Stimulated activated CD4-positive, alpha-beta T cell treated with anti-CD3 and anti-CD28 coated beads, Interleukin-12 subunit alpha, Interleukin-12 subunit beta, amount 100 ng/mL, for 48 hours (primary cell): ENCODE measurements at regions not wholly inside any gene's neighbourhood (a gene's known extent, or its start where the extent isn't known, plus 50 kb on each side); places are given as distances from the start of the nearest gene placed in this dataset.
"Not testable (repeated sequence)": the region's sequence is repeated elsewhere in the genome, so short reads cannot be mapped to it uniquely, and the experiment has no call there.

Experiments used
- DNase-seq, 3 donors: peaks; one replicate each; pipeline ENCODE4 v3.0.0-alpha.2; 2020; ENCODE audit warnings: low read depth in 2 of 3, low spot score in 1 of 3

GRCh38 chr14:71237556-71237955, 330.3 kb downstream of the PCNX1 start:
- DNase-seq = no peak

- no peak for DNase-seq
Measured at GRCh38 chr14:71238835-71239234, 331.6 kb downstream of the PCNX1 start.

- DNase-seq = no peak
Measured at GRCh38 chr14:71240171-71240570, 332.9 kb downstream of the PCNX1 start.

GRCh38 chr14:71240866-71241520, 333.7 kb downstream of the PCNX1 start:
- no peak for DNase-seq

- no peak for DNase-seq
Measured at GRCh38 chr14:71242237-71242748, 335.0 kb downstream of the PCNX1 start.

GRCh38 chr14:71243697-71244096, 336.4 kb downstream of the PCNX1 start:
- no peak for DNase-seq

GRCh38 chr14:71244341-71244740, 337.1 kb downstream of the PCNX1 start:
- DNase-seq = no peak

GRCh38 chr14:71245659-71246361, 338.6 kb downstream of the PCNX1 start:
- DNase-seq = no peak

GRCh38 chr14:71246539-71246938, 339.3 kb downstream of the PCNX1 start:
- DNase-seq = no peak

- no peak for DNase-seq
Measured at GRCh38 chr14:71247106-71247505, 339.8 kb downstream of the PCNX1 start.

GRCh38 chr14:71248194-71248593, 340.9 kb downstream of the PCNX1 start:
- DNase-seq = no peak

- DNase-seq = no peak
Measured at GRCh38 chr14:71250347-71250746, 343.1 kb downstream of the PCNX1 start.

- DNase-seq = no peak
Measured at GRCh38 chr14:71250791-71251190, 343.5 kb downstream of the PCNX1 start.

GRCh38 chr14:71254091-71254719, 346.9 kb downstream of the PCNX1 start:
- not testable (repeated sequence) for DNase-seq

GRCh38 chr14:71261206-71261605, 353.9 kb downstream of the PCNX1 start:
- no peak for DNase-seq

- DNase-seq = no peak
Measured at GRCh38 chr14:71262441-71262840, 355.2 kb downstream of the PCNX1 start.

GRCh38 chr14:71264260-71264659, 357.0 kb downstream of the PCNX1 start:
- no peak for DNase-seq

GRCh38 chr14:71267007-71267513, 359.8 kb downstream of the PCNX1 start:
- DNase-seq = peak in 1 of 3 donors; percentile 31

GRCh38 chr14:71267691-71268090, 360.4 kb downstream of the PCNX1 start:
- no peak for DNase-seq

GRCh38 chr14:71270111-71270510, 362.9 kb downstream of the PCNX1 start:
- no peak for DNase-seq

- DNase-seq = no peak
Measured at GRCh38 chr14:71271166-71271945, 364.1 kb downstream of the PCNX1 start.
